NCI-H2081 treated with DMSO at 0.1 percent for 48 hours (cell line): ENCODE measurements at regions not wholly inside any gene's neighbourhood (a gene's known extent, or its start where the extent isn't known, plus 50 kb on each side); places are given as distances from the start of the nearest gene placed in this dataset.
A peak's percentile ranks its signal among the peaks of the same experiment; 100 is the strongest.
"Not testable (repeated sequence)": the region's sequence is repeated elsewhere in the genome, so short reads cannot be mapped to it uniquely, and the experiment has no call there.

Source experiments
- DNase-seq: peaks from one replicate; lab custom pipeline; 2025; lab: John Stamatoyannopoulos, UW

GRCh38 chr13:21261487-21262216 is 85.2 kb downstream of the MRPL57 start:
- DNase-seq: not testable (repeated sequence)

GRCh38 chr13:21263909-21264308 is 87.5 kb downstream of the MRPL57 start:
- not testable (repeated sequence) for DNase-seq

- DNase-seq: not testable (repeated sequence)
Measured at GRCh38 chr13:21268485-21268884, 92.0 kb downstream of the MRPL57 start.

GRCh38 chr13:21272439-21272838 is 96.0 kb downstream of the MRPL57 start:
- DNase-seq: not testable (repeated sequence)

GRCh38 chr13:21274457-21274856 is 98.0 kb downstream of the MRPL57 start:
- DNase-seq: not testable (repeated sequence)

GRCh38 chr13:21282065-21282464 is 105.6 kb downstream of the MRPL57 start:
- no peak for DNase-seq

DNA sequence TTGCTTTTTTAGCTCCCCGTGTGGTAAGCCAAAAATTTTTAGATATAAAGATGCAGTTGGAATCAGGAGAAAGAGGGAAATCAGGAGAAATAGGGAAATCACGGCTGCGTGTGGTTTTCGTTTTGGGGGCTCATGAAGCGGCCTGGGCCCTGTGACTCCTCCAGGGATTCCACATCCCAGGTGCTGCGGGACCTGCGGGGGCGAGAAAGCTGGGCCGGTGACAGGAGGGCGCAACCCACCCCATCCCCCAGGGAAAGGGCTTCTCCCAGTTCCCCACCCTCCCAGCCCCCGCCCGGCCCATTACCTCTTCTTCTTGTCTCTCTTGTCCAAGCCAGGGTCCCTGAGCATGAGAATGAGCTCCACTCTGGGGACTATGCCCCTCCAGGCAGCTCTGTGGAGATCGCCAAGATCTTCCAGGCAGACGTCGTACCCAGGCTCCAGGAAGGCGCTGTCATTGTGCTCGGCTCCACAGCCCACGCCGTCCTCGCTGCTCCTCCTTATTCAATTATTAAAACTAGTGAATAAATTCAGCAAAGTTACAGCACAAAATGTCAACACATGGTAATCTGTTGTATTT is 111.0 kb downstream of the MRPL57 start:
- DNase-seq: no peak

DNA sequence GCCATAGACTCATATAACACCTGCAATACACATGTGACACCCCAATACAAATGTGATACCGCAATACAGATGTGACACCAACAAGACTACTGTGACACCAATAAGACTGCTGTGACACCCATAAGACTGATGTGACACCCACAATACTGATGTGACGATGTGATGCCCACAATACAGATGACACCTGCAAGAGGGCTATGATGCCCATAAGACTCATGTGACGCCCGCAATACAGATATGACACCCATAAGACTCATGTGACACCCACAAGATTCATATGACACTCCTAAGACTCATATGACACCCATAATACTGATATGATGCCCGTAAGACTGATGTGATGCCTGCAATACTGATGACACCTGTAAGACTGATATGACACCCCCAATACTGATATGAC is 113.0 kb downstream of the MRPL57 start:
- DNase-seq: no peak

- DNase-seq: not testable (repeated sequence)
Measured at GRCh38 chr13:21290442-21291002, 114.1 kb downstream of the MRPL57 start.

GRCh38 chr13:21291840-21292239 is 115.4 kb downstream of the MRPL57 start:
- no peak for DNase-seq

- not testable (repeated sequence) for DNase-seq
Measured at GRCh38 chr13:21296991-21297390, 120.5 kb downstream of the MRPL57 start.

DNA sequence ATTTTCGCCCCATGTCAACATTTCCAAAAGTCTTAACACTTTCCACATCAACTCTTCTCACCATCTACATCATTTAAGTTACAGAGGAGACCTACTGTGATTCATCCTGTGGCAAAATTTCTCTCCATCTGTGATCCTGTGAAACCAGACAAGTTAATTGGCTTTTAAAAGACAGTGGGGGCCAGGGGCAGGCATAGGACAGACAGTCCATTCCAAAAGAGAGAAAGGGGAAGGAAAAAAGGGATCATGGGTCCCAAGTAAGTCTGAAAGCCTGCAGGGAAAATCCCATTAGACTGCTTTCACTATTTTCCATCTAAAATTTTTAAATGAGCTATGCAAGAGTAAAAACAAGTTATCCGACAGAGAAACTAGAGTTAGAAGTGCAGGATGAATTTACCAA is 121.0 kb downstream of the MRPL57 start:
- no peak for DNase-seq

DNA sequence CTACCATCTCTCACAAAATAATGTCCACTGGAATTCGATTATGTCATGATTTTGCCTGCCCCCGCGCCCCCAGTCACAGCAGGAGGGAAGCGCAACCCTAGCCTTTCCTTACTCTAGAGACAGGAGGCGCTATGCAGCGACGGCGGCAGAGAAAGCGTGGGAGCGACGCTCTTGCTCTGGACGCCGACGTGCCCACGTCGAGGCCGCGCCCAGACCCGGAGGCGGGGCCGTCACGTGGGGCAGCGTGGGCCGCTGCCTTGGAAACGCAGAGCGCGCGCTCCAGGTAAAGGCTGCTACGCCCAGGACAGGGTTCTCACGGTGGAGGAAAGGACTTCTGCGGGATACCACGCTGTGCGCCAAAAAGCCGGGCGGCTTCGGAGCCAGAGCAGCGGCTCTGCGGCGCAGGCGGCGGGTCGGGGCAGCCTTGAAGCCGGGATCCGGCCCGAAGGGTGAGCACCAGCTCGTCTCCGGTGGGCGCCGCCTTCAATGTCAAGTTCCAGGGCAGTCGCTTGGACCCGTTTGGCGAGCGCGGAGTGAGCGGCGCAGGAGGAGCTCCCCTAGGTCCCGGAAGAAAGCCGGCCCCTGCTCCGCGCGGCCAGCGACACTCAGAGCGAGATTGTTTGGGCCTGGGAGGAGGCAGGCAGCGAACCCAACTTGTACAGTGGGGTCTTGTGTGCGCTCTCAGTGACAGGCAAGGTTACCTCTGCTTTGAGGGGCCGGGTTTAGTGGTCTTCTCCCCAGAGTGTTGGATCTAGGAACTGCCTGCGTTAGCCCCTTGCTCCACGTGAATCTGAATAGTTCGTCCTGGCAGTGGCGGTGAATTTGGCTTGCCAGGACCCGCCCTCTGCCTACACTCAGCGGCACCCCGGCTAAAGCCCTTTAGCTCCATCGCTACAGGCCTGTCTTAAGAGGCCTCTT is 121.7 kb downstream of the MRPL57 start:
- DNase-seq: peak; percentile 39

DNA sequence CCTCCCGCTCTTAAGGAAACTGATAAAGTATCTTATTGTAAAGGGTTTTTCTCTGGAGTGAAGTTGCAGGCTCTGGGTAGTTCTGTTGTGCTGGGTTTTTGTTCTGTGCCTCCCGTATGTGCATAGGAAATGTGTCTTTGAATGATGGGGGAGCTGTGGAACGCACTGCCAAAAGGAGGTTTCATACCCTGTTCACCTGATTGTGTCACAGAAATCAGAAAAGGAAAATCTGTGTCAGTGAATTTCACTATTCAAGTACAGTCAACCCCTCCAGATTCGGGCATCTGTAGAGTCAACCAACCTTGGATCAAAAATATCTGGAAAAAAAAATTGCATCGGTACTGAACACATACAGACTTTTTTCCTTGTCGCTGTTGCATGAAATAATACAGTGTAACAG is 127.8 kb downstream of the MRPL57 start:
- no peak for DNase-seq

DNA sequence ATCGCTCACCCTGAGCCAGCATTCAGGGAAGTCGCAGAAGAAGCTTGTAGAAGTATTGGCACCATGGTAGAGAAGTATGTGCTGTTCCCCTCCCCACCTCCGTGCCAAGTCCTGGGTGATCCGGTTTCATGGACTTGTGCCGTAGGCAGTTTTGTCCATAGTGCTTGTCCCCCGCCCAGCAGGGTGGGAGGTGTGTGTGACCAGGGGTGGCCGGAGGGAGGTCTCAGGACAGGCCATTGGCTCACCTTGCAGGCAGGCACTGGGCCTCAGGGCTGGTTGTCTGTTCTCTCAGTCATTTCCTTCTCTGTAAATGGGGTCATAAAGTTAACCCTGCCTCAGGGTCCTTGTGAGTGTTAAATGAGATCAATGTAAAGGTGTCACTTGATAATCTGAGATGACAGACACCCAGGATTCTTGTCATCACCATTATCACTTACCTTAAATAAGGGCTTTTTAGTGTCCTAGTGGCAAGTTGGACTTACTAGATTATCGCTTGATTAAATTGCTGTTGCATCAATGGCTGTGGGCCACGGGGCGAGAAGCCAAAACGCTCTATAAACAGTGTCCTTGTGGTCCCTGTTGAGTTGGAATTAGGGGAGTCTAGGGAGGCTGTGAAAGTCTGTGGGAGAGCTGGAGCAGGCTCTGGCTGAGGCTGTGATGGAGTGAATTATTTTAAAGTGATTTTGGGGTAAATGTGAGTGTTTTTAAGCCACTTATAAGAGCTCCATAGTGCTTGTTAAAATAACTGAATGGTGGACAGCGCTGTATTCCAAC is 130.0 kb downstream of the MRPL57 start:
- DNase-seq: not testable (repeated sequence)

DNA sequence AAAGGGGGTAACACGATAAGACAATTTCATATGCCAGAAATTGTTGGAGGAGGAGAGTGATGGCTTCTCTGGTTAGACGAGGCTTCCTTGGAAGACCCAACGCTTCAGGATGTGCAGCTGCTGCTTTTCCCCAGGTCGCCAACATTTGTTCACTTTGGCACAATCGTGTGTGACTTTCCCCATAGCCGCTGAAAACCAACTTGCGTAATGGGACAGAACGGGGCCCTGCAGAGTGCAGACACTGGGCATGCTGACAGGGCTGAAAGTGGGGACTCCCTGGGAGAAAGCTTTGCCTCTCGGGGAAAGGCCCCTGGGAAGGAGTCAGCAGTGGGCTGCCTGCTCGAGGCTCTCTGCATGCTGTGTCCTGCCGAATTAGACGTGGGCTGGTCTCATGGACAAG is 130.7 kb downstream of the MRPL57 start:
- not testable (repeated sequence) for DNase-seq

GRCh38 chr13:21308906-21309305 is 132.4 kb downstream of the MRPL57 start:
- no peak for DNase-seq

GRCh38 chr13:21309542-21310172 is 133.2 kb downstream of the MRPL57 start:
- DNase-seq: no peak

- no peak for DNase-seq
Measured at GRCh38 chr13:21310220-21310619, 133.8 kb downstream of the MRPL57 start.

DNA sequence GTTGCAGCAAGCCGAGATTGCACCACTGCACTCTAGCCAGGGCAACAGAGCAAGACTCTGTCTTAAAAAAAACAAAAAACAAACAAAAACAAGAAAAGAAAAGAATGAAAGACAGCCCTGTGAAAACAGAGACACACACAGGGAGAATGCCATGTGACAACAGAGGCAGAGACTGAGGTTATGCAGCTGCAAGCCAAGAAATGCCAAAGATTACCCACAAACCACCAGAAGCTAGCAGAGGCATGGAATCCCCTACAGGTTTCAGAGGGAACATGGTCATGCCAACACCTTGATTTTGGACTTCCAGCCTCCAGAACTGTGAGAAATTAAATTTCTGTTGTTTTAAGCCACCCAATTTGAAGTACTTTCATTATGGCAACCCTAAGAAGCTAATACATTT is 138.5 kb downstream of the MRPL57 start:
- not testable (repeated sequence) for DNase-seq

- DNase-seq: no peak
Measured at GRCh38 chr13:21316376-21316775, 139.9 kb downstream of the MRPL57 start.
